IMR-90 (cell line): ENCODE measurements at regions not wholly inside any gene's neighbourhood (a gene's known extent, or its start where the extent isn't known, plus 50 kb on each side); places are given as distances from the start of the nearest gene placed in this dataset.

Experiments
- ATAC-seq: fragments of 200-7000 bp; cut with Tn5 transposase; 2 replicates; pipeline ENCODE4 v1.9.1; 2020; ENCODE audit warnings: low read depth, mild to moderate bottlenecking, moderate library complexity
- BruUV-seq: library from RNA; stranded (reverse); fragments of 400-500 nt; replicated peaks from 2 replicates; lab custom pipeline; 2021; lab: Mats Ljungman, UMichigan
- CTCF ChIA-PET: fragments of 300-600 bp; formaldehyde crosslinking; extraction: SDS; loops from one replicate; lab custom pipeline; 2021; ENCODE audit warnings: antibody characterized with exemption; lab: Yijun Ruan, JAX
- POLR2A ChIA-PET: fragments of 300-600 bp; sonication (Branson Sonifier 250); formaldehyde crosslinking; loops from one replicate; lab custom pipeline; 2022; ENCODE audit warnings: antibody characterized with exemption; ENCODE audit not compliant: unreplicated experiment; lab: Charles Lee
- DNase-seq: peaks from one replicate; pipeline ENCODE4 v3.0.0; 2013
- H2AFZ ChIP-seq: replicated peaks from 2 replicates; pipeline ENCODE3; 2013; ENCODE audit warnings: low read length, mild to moderate bottlenecking; ENCODE audit not compliant: poor library complexity
- H2AK5ac ChIP-seq: 2 replicates; pipeline ENCODE4 v1.6.1; 2013; ENCODE audit warnings: low read depth, low read length, inconsistent platforms
- H2AK9ac ChIP-seq: replicated peaks from 2 replicates; pipeline ENCODE3; 2013; ENCODE audit warnings: mild to moderate bottlenecking, low read depth, low read length, moderate library complexity; ENCODE audit not compliant: poor library complexity
- H2BK120ac ChIP-seq: 2 replicates; pipeline ENCODE4 v1.6.1; 2013; ENCODE audit warnings: low read depth, low read length, inconsistent platforms
- H2BK15ac ChIP-seq: 3 replicates; pipeline ENCODE4 v1.6.1; 2013; ENCODE audit warnings: low read depth, low read length, inconsistent platforms
- H2BK20ac ChIP-seq: 2 replicates; pipeline ENCODE4 v1.6.1; 2013; ENCODE audit warnings: low read depth, mild to moderate bottlenecking, inconsistent platforms, low read length, moderate library complexity
- H2BK5ac ChIP-seq: 2 replicates; pipeline ENCODE4 v1.6.1; 2013; ENCODE audit warnings: mild to moderate bottlenecking, low read depth, low read length, inconsistent platforms; ENCODE audit not compliant: poor library complexity, severe bottlenecking
- H3K14ac ChIP-seq: replicated peaks from 2 replicates; pipeline ENCODE4 v1.6.1; 2013; ENCODE audit warnings: low read depth, low read length, inconsistent platforms
- H3K18ac ChIP-seq: 2 replicates; pipeline ENCODE4 v1.6.1; 2013; ENCODE audit warnings: low read depth, low read length, control low read depth
- H3K23ac ChIP-seq: 2 replicates; pipeline ENCODE4 v1.6.1; 2013; ENCODE audit warnings: low read depth, low read length, inconsistent platforms
- H3K27ac ChIP-seq: 2 replicates; pipeline ENCODE4 v1.5.1; 2013; ENCODE audit warnings: mild to moderate bottlenecking, control low read depth, low read length; ENCODE audit not compliant: insufficient read depth
- H3K27me3 ChIP-seq: 2 replicates; pipeline ENCODE4 v1.6.1; 2013; ENCODE audit warnings: low read length; ENCODE audit not compliant: control insufficient read depth, insufficient read depth
- H3K36me3 ChIP-seq: 2 replicates; pipeline ENCODE4 v1.6.1; 2013; ENCODE audit warnings: low read length, mixed read lengths; ENCODE audit not compliant: control insufficient read depth, insufficient read depth
- H3K4ac ChIP-seq: 2 replicates; pipeline ENCODE4 v1.6.1; 2013; ENCODE audit warnings: low read depth, low read length, inconsistent platforms
- H3K4me1 ChIP-seq: 2 replicates; pipeline ENCODE4 v1.6.1; 2013; ENCODE audit warnings: low read length, mixed read lengths; ENCODE audit not compliant: control insufficient read depth, insufficient read depth
- H3K4me2 ChIP-seq: 2 replicates; pipeline ENCODE4 v1.6.1; 2013; ENCODE audit warnings: low read depth, mild to moderate bottlenecking, control low read depth, low read length, moderate library complexity
- H3K4me3 ChIP-seq: 2 replicates; pipeline ENCODE4 v1.5.1; 2013; ENCODE audit warnings: low read depth, mild to moderate bottlenecking, control low read depth, low read length, moderate library complexity; ENCODE audit not compliant: insufficient read depth
- H3K56ac ChIP-seq: 2 replicates; pipeline ENCODE4 v1.6.1; 2013; ENCODE audit warnings: low read length, inconsistent platforms; ENCODE audit not compliant: insufficient read depth; ENCODE audit errors: extremely low read depth
- H3K79me1 ChIP-seq, 2 experiments: 2 replicates each; pipeline ENCODE4 v1.6.1; 2013; ENCODE audit warnings: low read length in 2 of 2, inconsistent platforms in 1 of 2, low read depth in 1 of 2
- H3K9ac ChIP-seq: 2 replicates; pipeline ENCODE4 v1.6.1; 2013; ENCODE audit warnings: low read depth, low read length, control low read depth
- H3K9me1 ChIP-seq: 2 replicates; pipeline ENCODE4 v1.6.1; 2013; ENCODE audit warnings: low read length, inconsistent platforms; ENCODE audit not compliant: insufficient read depth
- H3K9me3 ChIP-seq: 2 replicates; pipeline ENCODE4 v1.6.1; 2013; ENCODE audit warnings: low read length; ENCODE audit not compliant: control insufficient read depth, insufficient read depth
- H4K20me1 ChIP-seq: 2 replicates; pipeline ENCODE4 v1.6.1; 2013; ENCODE audit warnings: low read length, inconsistent platforms; ENCODE audit not compliant: insufficient read depth
- H4K5ac ChIP-seq: 2 replicates; pipeline ENCODE4 v1.6.1; 2013; ENCODE audit warnings: mild to moderate bottlenecking, low read depth, low read length, control low read depth
- H4K8ac ChIP-seq, 2 experiments: 2 replicates each; pipeline ENCODE4 v1.6.1; 2013; ENCODE audit warnings: low read depth in 2 of 2, low read length in 2 of 2, control low read depth in 1 of 2, inconsistent platforms in 1 of 2
- H4K91ac ChIP-seq: 2 replicates; pipeline ENCODE4 v1.6.1; 2013; ENCODE audit warnings: low read depth, low read length, inconsistent platforms; ENCODE audit not compliant: insufficient read depth
- BHLHE40 ChIP-seq: fragments of 150-350 bp; IDR thresholded peaks from 2 replicates; pipeline ENCODE4 v1.6.1; 2016; ENCODE audit warnings: mild to moderate bottlenecking, low read depth, low read length
- CHD1 ChIP-seq: IDR thresholded peaks from 2 replicates; pipeline ENCODE4 v1.6.1; 2012; ENCODE audit warnings: low read depth, low read length, improper control_type of control experiment
- ELK1 ChIP-seq: fragments of 150-350 bp; IDR thresholded peaks from 2 replicates; pipeline ENCODE4 v1.6.1; 2016; ENCODE audit warnings: low read depth, mild to moderate bottlenecking, low read length, moderate library complexity, borderline replicate concordance
- FOS ChIP-seq: fragments of 150-350 bp; IDR thresholded peaks from 2 replicates; pipeline ENCODE4 v1.6.1; 2016; ENCODE audit warnings: low read depth, low read length
- MAFK ChIP-seq: IDR thresholded peaks from 2 replicates; pipeline ENCODE4 v1.6.1; 2012; ENCODE audit warnings: low read depth, low read length, improper control_type of control experiment
- MAZ ChIP-seq: IDR thresholded peaks from 2 replicates; pipeline ENCODE4 v1.6.1; 2012; ENCODE audit warnings: low read depth, mild to moderate bottlenecking, low read length, improper control_type of control experiment, moderate library complexity, borderline replicate concordance
- NFE2L2 ChIP-seq: fragments of 150-350 bp; IDR thresholded peaks from 2 replicates; pipeline ENCODE4 v1.6.1; 2016; ENCODE audit warnings: low read depth, mild to moderate bottlenecking, low read length
- RAD21 ChIP-seq: IDR thresholded peaks from 2 replicates; pipeline ENCODE4 v1.6.1; 2012; ENCODE audit warnings: low read length, improper control_type of control experiment
- RCOR1 ChIP-seq: IDR thresholded peaks from 2 replicates; pipeline ENCODE4 v1.6.1; 2012; ENCODE audit warnings: mild to moderate bottlenecking, low read length, improper control_type of control experiment; ENCODE audit not compliant: insufficient replicate concordance
- RFX5 ChIP-seq: IDR thresholded peaks from 2 replicates; pipeline ENCODE4 v1.8.0; 2012; ENCODE audit warnings: low read depth, mild to moderate bottlenecking, low read length, moderate library complexity
- WGBS, 2 experiments: methylation state at CpG; one replicate each; pipeline versions ENCODE4 v1.1.5 to v1.1.7; 2013; ENCODE audit warnings: missing lambda C conversion rate in 2 of 2; ENCODE audit not compliant: insufficient read length in 1 of 2; ENCODE audit errors: extremely low coverage in 2 of 2; 5-methylcytosine and 5-hydroxymethylcytosine counted together
- dilution Hi-C: fragments of 300-500 bp; cut with HindIII; formaldehyde crosslinking; loops from one replicate; pipeline ENCODE4 v1.14.3; 2018; ENCODE audit warnings: low sequenced_read_pairs; ENCODE audit not compliant: unreplicated experiment
- in situ Hi-C: fragments of 300-500 bp; cut with MboI; formaldehyde crosslinking; loops from 3 replicates; pipeline ENCODE4 v1.14.3; 2019; ENCODE audit warnings: low sequenced_read_pairs, inconsistent platforms, mixed read lengths
- intact Hi-C: fragments of 100-400 bp; cut with micrococcal nuclease; formaldehyde crosslinking; loops from 2 replicates; pipeline ENCODE4 v1.10.0; 2022

GRCh38 chr2:128505575-128506526 lies 187.2 kb upstream of the HS6ST1 start:
- Histone ChIP-seq H3K14ac (no peak overlapping the region), H3K27ac (no peak overlapping the region), H2BK20ac (no peak overlapping the region), H3K4me1 (no peaks in the 10 kb centered on the region; the same call in 1 of the 2 replicates), H2AK9ac (no peak overlapping the region), H3K4me2 (no peak overlapping the region), H4K8ac (no peak overlapping the region), H2AFZ (no peak overlapping the region), H2AK5ac (no peak overlapping the region), H3K56ac (no peak overlapping the region), H3K9me3 (no peaks in the 10 kb centered on the region), H3K9ac (no peak overlapping the region), H3K27me3 (peaks cover 7% of the 10 kb centered on the region; the same call in 1 of the 2 replicates), H4K91ac (no peak overlapping the region), H3K4me3 (no peak overlapping the region), H3K9me1 (peaks cover 2% of the 10 kb centered on the region; the same call in 1 of the 2 replicates), H4K20me1 (no peaks in the 10 kb centered on the region), H3K18ac (no peak overlapping the region), H2BK15ac (no peak overlapping the region), H3K36me3 (no peaks in the 10 kb centered on the region), H3K4ac (no peak overlapping the region), H2BK5ac (no peak overlapping the region), H2BK120ac (no peak overlapping the region), H3K79me1 (no peaks in the 10 kb centered on the region), H4K5ac (no peak overlapping the region), H3K23ac (no peak overlapping the region)
- CTCF ChIA-PET = no interaction called here
- ATAC-seq (no peak), DNase-seq (no peak)
- WGBS, 2 experiments = 80% methylated on average over 1 of the region's 4 CpGs; no CpG with 5 or more reads in 1 of the 2 experiments
- in situ Hi-C loops = no loop called here
- dilution Hi-C loops = no loop called here
- BruUV-seq = no TSS peak
- intact Hi-C loops = no loop called here
- no peak for TF ChIP-seq FOS
- TF ChIP-seq RCOR1 = no peak
- TF ChIP-seq RFX5 = no peak
- no peak for TF ChIP-seq BHLHE40
- TF ChIP-seq MAFK = no peak
- TF ChIP-seq RAD21 = no peak
- no peak for TF ChIP-seq ELK1
- TF ChIP-seq CHD1 = no peak
- no peak for TF ChIP-seq NFE2L2
- TF ChIP-seq MAZ = no peak
- POLR2A ChIA-PET = no interaction called here
